ENCODE measurements at regions not wholly inside any gene's neighbourhood (a gene's known extent, or its start where the extent isn't known, plus 50 kb on each side); places are given as distances from the start of the nearest gene placed in this dataset.

DNA sequence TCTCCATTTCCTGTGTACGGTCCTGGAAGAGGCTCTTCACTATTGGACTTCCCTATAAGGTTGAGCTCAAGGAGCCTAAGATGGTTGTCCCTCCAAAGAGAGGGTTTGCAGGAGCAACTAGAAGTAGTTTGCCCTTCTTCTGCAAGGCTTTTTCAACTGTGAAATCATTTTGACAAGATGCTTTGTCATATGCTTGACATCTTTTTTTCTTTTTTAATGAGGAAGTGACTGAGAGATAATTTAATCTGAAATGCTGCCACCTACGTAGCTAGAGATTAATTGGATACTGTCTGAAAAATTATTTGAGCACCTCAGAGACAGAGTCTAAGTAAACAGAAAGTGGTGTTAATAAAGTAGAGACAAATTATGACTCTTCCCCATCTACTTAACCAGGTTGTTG is 97.0 kb downstream of the CHRM3 start:
- no peaks in the 10 kb centered on the region for H3K4me1 Mint-ChIP-seq
- DNase-seq: no peak
- no peak overlapping the region for H3K4me3 Mint-ChIP-seq
- peaks cover 2% of the 10 kb centered on the region for H3K27me3 Mint-ChIP-seq (ENCODE audit: low read depth, poor library complexity)
- H3K36me3 Mint-ChIP-seq (ENCODE audit: low read depth): peaks cover 8% of the 10 kb centered on the region
- no peak overlapping the region for H3K27ac Mint-ChIP-seq
- H3K9me3 Mint-ChIP-seq: peaks cover 17% of the 10 kb centered on the region
- no peak for TF ChIP-seq CTCF (IDR thresholded peaks at IDR 0.05)

GRCh38 chr1:239493811-239494414 is 107.5 kb downstream of the CHRM3 start:
- no peaks in the 10 kb centered on the region for H3K27me3 Mint-ChIP-seq (ENCODE audit: low read depth, poor library complexity)
- TF ChIP-seq CTCF (IDR thresholded peaks at IDR 0.05): no peak
- no peak for DNase-seq
- peaks cover 16% of the 10 kb centered on the region for H3K9me3 Mint-ChIP-seq
- no peak overlapping the region for H3K4me3 Mint-ChIP-seq
- H3K4me1 Mint-ChIP-seq: no peaks in the 10 kb centered on the region
- H3K36me3 Mint-ChIP-seq (ENCODE audit: low read depth): no peaks in the 10 kb centered on the region
- no peak overlapping the region for H3K27ac Mint-ChIP-seq

- TF ChIP-seq CTCF (IDR thresholded peaks at IDR 0.05): no peak
- Mint-ChIP-seq H3K27me3 (ENCODE audit: low read depth, poor library complexity) (no peaks in the 10 kb centered on the region), H3K4me3 (no peak overlapping the region), H3K4me1 (no peaks in the 10 kb centered on the region), H3K36me3 (ENCODE audit: low read depth) (no peaks in the 10 kb centered on the region), H3K27ac (no peak overlapping the region), H3K9me3 (peaks cover 25% of the 10 kb centered on the region)
- DNase-seq: no peak
Observed at GRCh38 chr1:239505094-239505493, 118.7 kb downstream of the CHRM3 start.

DNA sequence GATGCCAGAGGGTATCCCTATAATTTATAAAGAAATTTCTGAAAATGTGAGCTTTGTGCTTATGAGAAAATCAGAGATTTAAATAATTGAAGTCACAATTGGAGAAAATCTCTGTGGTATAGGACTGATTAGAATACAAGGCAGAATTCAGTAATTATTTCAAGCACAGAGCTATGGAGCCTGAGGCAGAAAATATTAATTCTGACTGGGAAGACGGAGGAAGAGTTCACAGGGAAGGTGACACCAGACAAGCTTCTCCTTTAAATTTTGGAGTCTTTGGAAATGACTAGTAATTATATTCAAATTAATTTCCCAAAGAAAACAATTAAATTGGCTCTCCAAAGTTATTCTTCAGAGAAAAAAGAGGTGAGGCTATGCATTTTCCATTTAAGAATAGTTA is 121.5 kb downstream of the CHRM3 start:
- no peaks in the 10 kb centered on the region for H3K36me3 Mint-ChIP-seq (ENCODE audit: low read depth)
- TF ChIP-seq CTCF (IDR thresholded peaks at IDR 0.05): no peak

DNA sequence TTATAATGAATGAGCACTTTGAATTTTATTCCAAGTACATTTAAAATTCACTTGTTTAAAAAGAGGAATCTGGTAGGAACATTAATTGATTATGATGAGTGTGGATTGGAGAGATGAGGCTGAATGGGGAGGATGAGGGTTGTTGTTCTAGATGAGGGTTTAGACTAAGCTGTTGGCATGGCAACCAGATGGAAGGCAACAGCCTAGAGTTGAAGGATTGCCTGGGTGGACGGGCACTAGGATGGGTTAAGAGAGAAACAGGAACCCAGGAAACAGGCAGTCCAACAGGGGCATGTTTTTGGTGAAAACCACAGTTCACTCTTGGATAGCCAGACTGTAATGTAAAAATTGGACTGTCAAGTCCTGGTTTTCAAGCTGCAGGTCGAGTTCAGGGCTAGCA is 125.5 kb downstream of the CHRM3 start:
- Mint-ChIP-seq H3K4me1 (peaks cover 9% of the 10 kb centered on the region), H3K4me3 (no peak overlapping the region), H3K36me3 (ENCODE audit: low read depth) (no peaks in the 10 kb centered on the region), H3K27ac (no peak overlapping the region), H3K27me3 (ENCODE audit: low read depth, poor library complexity) (no peaks in the 10 kb centered on the region), H3K9me3 (peaks cover 7% of the 10 kb centered on the region)
- no peak for TF ChIP-seq CTCF (IDR thresholded peaks at IDR 0.05)
- DNase-seq: no peak

More for the DNA sequence above, 121.5 kb downstream of the CHRM3 start:
- no peaks in the 10 kb centered on the region for H3K4me1 Mint-ChIP-seq
- no peak for DNase-seq
- no peak overlapping the region for H3K27ac Mint-ChIP-seq
- H3K4me3 Mint-ChIP-seq: no peak overlapping the region
- H3K27me3 Mint-ChIP-seq (ENCODE audit: low read depth, poor library complexity): no peaks in the 10 kb centered on the region
- peaks cover 25% of the 10 kb centered on the region for H3K9me3 Mint-ChIP-seq

GRCh38 chr1:239516579-239516978 is 130.2 kb downstream of the CHRM3 start:
- peak; percentile 29 for DNase-seq
- H3K4me1 Mint-ChIP-seq: peaks cover 9% of the 10 kb centered on the region
- no peak overlapping the region for H3K4me3 Mint-ChIP-seq
- no peak for TF ChIP-seq CTCF (IDR thresholded peaks at IDR 0.05)
- peaks cover 3% of the 10 kb centered on the region for H3K9me3 Mint-ChIP-seq
- H3K27ac Mint-ChIP-seq: no peak overlapping the region
- H3K36me3 Mint-ChIP-seq (ENCODE audit: low read depth): no peaks in the 10 kb centered on the region
- H3K27me3 Mint-ChIP-seq (ENCODE audit: low read depth, poor library complexity): no peaks in the 10 kb centered on the region

Measured in nephron progenitor cell (in vitro differentiated cells).